ENCODE measurements at regions not wholly inside any gene's neighbourhood (a gene's known extent, or its start where the extent isn't known, plus 50 kb on each side); places are given as distances from the start of the nearest gene placed in this dataset.

- Histone ChIP-seq H3K9me3 (ENCODE audit: low read depth) (no peaks in the 10 kb centered on the region), H3K9me2 (replicated peaks; ENCODE audit: insufficient read depth) (no peaks in the 10 kb centered on the region), H3K36me3 (replicated peaks; ENCODE audit: insufficient read depth, low read depth) (no peaks in the 10 kb centered on the region), H2AFZ (no peak overlapping the region), H3K27me3 (peaks cover 4% of the 10 kb centered on the region), H4K20me1 (ENCODE audit: insufficient read depth, poor library complexity, severe bottlenecking) (no peaks in the 10 kb centered on the region), H3K4me1 (ENCODE audit: insufficient read depth) (peaks cover 5% of the 10 kb centered on the region), H3K79me2 (no peaks in the 10 kb centered on the region), H3K4me3 (no peak overlapping the region), H3K27ac (peak overlapping the region; percentile 39), H3K4me2 (peak overlapping the region; percentile 51)
- TF ChIP-seq EZH2phosphoT487 (IDR thresholded peaks at IDR 0.05; ENCODE audit: low read depth, severe bottlenecking, unreplicated experiment) (no peak), CTCF (IDR thresholded peaks at IDR 0.05; ENCODE audit: poor library complexity) (no peak)
- peak; percentile 55 for DNase-seq (ENCODE audit: low spot score)
- WGBS (ENCODE audit: low lambda C conversion rate, missing lambda C conversion rate): 33% methylated on average over 9 of the region's 9 CpGs
Measured at GRCh38 chr16:51556694-51557340, 405.7 kb upstream of the SALL1 start.

- H3K9me2 ChIP-seq (replicated peaks; ENCODE audit: insufficient read depth): no peaks in the 10 kb centered on the region
Measured at GRCh38 chr16:51553910-51554309, 402.8 kb upstream of the SALL1 start.

GRCh38 chr16:51553314-51553713 is 402.2 kb upstream of the SALL1 start:
- DNase-seq (ENCODE audit: low spot score): no peak
- Histone ChIP-seq H3K27me3 (peaks cover 4% of the 10 kb centered on the region), H3K79me2 (no peaks in the 10 kb centered on the region), H4K20me1 (ENCODE audit: insufficient read depth, poor library complexity, severe bottlenecking) (no peaks in the 10 kb centered on the region), H3K9me3 (ENCODE audit: low read depth) (no peaks in the 10 kb centered on the region), H3K9me2 (replicated peaks; ENCODE audit: insufficient read depth) (no peaks in the 10 kb centered on the region), H3K4me3 (no peak overlapping the region), H2AFZ (no peak overlapping the region), H3K4me1 (ENCODE audit: insufficient read depth) (peaks cover 5% of the 10 kb centered on the region), H3K4me2 (no peak overlapping the region), H3K36me3 (replicated peaks; ENCODE audit: insufficient read depth, low read depth) (no peaks in the 10 kb centered on the region), H3K27ac (no peak overlapping the region)
- 93% methylated on average over 2 of the region's 2 CpGs for WGBS (ENCODE audit: low lambda C conversion rate, missing lambda C conversion rate)
- TF ChIP-seq EZH2phosphoT487 (IDR thresholded peaks at IDR 0.05; ENCODE audit: low read depth, severe bottlenecking, unreplicated experiment): no peak
- TF ChIP-seq CTCF (IDR thresholded peaks at IDR 0.05; ENCODE audit: poor library complexity): no peak
- no peak for TF ChIP-seq EZH2 (IDR thresholded peaks at IDR 0.05; ENCODE audit: borderline replicate concordance)

More at GRCh38 chr16:51553910-51554309, 402.8 kb upstream of the SALL1 start:
- 85% methylated on average over 7 of the region's 7 CpGs for WGBS (ENCODE audit: low lambda C conversion rate, missing lambda C conversion rate)
- Histone ChIP-seq H3K4me1 (ENCODE audit: insufficient read depth) (peaks cover 5% of the 10 kb centered on the region), H3K27ac (no peak overlapping the region), H3K36me3 (replicated peaks; ENCODE audit: insufficient read depth, low read depth) (no peaks in the 10 kb centered on the region), H3K79me2 (no peaks in the 10 kb centered on the region), H4K20me1 (ENCODE audit: insufficient read depth, poor library complexity, severe bottlenecking) (no peaks in the 10 kb centered on the region), H3K4me2 (no peak overlapping the region), H3K4me3 (no peak overlapping the region), H2AFZ (no peak overlapping the region), H3K27me3 (peaks cover 4% of the 10 kb centered on the region), H3K9me3 (ENCODE audit: low read depth) (no peaks in the 10 kb centered on the region)
- TF ChIP-seq EZH2 (IDR thresholded peaks at IDR 0.05; ENCODE audit: borderline replicate concordance) (no peak), EZH2phosphoT487 (IDR thresholded peaks at IDR 0.05; ENCODE audit: low read depth, severe bottlenecking, unreplicated experiment) (no peak), CTCF (IDR thresholded peaks at IDR 0.05; ENCODE audit: poor library complexity) (no peak)
- DNase-seq (ENCODE audit: low spot score): no peak
